22Rv1 (cell line): ENCODE measurements at regions not wholly inside any gene's neighbourhood (a gene's known extent, or its start where the extent isn't known, plus 50 kb on each side); places are given as distances from the start of the nearest gene placed in this dataset.

Experiments
- H3K27ac ChIP-seq: fragments of 450-650 bp; 2 replicates; pipeline ENCODE4 v1.5.1; 2017
- ZFX ChIP-seq: fragments of 450-650 bp; IDR thresholded peaks from 2 replicates; pipeline ENCODE4 v1.6.1; 2017; ENCODE audit warnings: antibody characterized with exemption, borderline replicate concordance
- TF ChIP-seq, protein P1 (sequence below): fragments of 450-650 bp; IDR thresholded peaks from 2 replicates; pipeline ENCODE4 v1.5.1; 2017; ENCODE audit warnings: mild to moderate bottlenecking

DNA sequence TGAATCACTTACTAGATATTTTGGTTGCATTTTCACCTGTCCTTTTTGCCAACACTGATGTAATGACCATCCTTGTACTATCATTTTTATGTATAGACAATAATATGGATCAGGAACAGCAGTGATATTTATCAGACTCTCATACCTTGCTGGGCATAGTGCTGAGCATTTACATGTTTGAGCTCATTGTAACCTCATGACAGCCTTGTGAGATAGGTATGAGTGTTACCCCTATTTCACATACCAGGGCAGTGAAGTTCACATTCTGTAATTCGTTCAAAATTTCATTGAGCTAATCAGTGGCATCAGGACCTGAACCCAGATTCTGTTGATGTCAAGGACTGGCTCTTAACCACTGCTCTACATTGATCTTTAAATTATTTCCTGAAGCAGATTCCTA, 221.5 kb upstream of the TBL1XR1 start:
- no peak overlapping the region for H3K27ac ChIP-seq
- TF ChIP-seq, protein P1, sequence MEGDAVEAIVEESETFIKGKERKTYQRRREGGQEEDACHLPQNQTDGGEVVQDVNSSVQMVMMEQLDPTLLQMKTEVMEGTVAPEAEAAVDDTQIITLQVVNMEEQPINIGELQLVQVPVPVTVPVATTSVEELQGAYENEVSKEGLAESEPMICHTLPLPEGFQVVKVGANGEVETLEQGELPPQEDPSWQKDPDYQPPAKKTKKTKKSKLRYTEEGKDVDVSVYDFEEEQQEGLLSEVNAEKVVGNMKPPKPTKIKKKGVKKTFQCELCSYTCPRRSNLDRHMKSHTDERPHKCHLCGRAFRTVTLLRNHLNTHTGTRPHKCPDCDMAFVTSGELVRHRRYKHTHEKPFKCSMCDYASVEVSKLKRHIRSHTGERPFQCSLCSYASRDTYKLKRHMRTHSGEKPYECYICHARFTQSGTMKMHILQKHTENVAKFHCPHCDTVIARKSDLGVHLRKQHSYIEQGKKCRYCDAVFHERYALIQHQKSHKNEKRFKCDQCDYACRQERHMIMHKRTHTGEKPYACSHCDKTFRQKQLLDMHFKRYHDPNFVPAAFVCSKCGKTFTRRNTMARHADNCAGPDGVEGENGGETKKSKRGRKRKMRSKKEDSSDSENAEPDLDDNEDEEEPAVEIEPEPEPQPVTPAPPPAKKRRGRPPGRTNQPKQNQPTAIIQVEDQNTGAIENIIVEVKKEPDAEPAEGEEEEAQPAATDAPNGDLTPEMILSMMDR: no peak
- TF ChIP-seq ZFX: no peak

DNA sequence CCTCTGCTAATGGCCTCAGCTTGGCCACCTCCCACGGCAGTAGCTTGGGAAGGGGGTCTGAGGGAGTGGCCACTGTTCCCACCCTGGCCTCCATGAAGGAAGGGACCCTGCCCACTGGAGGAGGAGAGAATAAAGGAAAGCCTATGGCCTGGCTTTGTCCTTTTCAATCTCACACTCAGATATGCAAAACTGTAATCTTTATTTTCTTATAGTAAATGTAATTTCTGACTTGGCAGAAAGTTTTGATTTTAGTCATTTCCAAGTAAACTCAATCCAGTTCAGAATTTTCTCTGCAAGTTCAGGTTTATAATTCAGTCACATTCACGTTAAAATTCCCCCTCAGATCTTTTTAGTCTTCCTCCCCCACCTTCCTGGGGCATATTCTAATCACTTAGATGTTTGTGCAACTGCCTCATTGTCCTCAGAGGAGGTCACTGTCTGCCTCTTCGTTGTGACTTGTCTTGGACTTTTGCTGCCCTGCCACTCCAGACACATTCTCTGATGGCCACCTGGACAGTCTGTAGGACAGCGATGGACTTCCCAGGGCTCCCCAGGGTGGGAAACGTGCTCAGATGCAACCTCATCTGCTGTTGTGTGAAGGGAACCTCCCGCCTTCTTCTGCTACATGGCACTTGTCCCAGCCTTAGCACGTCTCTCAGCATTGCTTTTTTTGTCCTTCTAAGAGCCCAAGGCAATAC, 222.8 kb upstream of the TBL1XR1 start:
- TF ChIP-seq, protein P1: no peak
- no peak for TF ChIP-seq ZFX
- H3K27ac ChIP-seq: no peak overlapping the region

DNA sequence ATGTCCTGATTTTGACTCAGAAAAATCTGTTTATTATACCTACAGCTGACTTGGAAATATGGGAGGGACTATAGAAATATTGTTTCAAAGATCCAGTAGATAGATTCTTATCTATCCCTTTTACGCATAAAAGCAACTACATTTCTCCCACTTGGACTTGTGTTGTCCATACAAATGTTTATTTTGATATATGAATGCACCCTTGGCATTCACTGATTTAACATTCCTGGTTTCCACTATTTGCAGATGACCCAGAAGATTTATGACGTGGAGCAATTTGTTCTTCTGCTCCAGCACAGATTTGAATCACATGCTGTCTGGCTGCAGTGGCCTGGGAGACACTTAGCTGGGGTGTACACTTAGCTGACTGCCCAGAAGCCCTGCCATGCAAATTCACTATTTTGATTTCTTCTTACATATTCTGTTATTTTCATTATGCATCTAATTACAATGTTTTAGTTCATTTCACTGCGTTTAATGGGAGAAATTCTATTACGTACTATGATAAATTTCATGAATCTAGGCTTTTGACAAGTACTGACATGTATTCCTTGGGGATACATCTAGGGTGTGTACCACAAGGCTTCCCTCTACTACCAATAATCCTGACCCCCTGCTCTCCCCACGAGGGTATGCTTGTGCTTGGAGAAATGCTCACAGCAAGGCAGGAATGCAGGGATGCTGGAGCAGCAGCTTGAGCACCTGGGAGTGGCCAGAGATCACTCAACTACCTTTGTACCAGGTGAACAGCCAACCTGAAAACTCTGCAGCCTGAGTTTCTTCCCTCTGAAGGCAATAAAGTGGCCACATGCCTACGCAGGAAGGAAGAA, 223.6 kb upstream of the TBL1XR1 start:
- H3K27ac ChIP-seq: no peak overlapping the region

DNA sequence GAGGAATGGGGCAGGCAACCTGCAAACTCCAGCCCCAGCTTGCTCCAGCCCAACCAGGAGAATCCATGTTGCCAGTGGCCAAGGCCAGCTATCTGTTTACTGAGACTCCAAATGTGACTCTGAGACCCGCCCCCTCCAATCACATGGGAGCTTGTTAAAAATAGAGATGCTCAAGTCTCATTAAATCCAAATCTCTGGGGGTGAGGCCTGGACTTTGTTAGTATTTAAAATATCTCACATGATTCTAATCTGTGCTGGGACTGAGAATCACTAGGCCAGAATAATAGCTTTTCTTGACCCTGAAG, 224.2 kb upstream of the TBL1XR1 start:
- TF ChIP-seq ZFX: no peak
- TF ChIP-seq, protein P1: no peak
- H3K27ac ChIP-seq: no peak overlapping the region

More for the DNA sequence above, 223.6 kb upstream of the TBL1XR1 start:
- no peak for TF ChIP-seq ZFX
- TF ChIP-seq, protein P1: no peak

DNA sequence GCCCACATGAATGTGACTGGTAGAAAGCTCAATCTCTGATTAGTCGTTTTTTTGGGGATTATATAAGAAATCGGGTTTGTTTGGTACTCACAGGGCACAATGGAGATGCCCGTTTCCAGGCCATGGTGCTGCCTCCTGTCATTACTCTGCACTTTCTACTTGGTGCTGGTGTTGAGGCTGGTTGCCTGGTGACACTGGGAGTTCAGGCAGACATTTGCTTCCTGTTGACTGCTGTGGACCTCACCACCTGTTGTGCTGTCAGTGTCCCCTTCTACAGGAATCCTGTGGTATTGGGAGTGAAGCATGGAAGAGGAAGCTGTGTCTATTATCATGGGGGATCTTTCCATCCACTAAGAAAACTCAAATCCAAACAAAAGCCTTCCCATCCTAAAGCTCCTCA, 227.2 kb upstream of the TBL1XR1 start:
- TF ChIP-seq, protein P1: no peak
- TF ChIP-seq ZFX: no peak
- H3K27ac ChIP-seq: no peak overlapping the region

DNA sequence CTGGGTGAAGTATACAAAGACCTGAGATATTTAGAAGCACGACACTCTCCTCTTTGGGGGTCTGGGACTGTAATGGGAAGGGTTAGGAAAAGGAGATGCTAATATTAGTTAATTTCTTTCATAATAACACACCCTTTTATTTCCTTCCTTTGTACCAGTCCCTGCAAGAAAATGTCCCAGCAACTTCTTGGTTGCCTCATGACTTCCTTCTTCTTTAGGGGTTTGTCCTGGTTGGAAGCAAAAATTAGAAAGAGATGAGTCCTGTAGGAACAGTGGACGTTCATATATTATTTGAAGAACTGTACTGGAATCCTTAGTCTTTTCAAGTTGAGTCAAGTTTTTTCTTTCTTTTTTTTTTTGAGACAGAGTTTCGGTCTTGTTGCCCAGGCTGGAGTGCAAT, 227.8 kb upstream of the TBL1XR1 start:
- no peak overlapping the region for H3K27ac ChIP-seq
- TF ChIP-seq, protein P1: no peak
- TF ChIP-seq ZFX: no peak
